Lower leg skin (tissue), 3 donors: ENCODE measurements at regions not wholly inside any gene's neighbourhood (a gene's known extent, or its start where the extent isn't known, plus 50 kb on each side); places are given as distances from the start of the nearest gene placed in this dataset.

ENCODE experiments used
- CTCF ChIP-seq, 3 donors: fragments of 450-650 bp; IDR thresholded peaks; one replicate each; pipeline ENCODE4 v1.5.1; 2016; ENCODE audit warnings: antibody characterized with exemption in 3 of 3, mild to moderate bottlenecking in 3 of 3, moderate library complexity in 2 of 3
- POLR2A ChIP-seq, 2 donors: fragments of 450-650 bp; IDR thresholded peaks; one replicate each; pipeline ENCODE4 v1.6.1; 2016 to 2017; ENCODE audit warnings: antibody characterized with exemption in 2 of 2, mild to moderate bottlenecking in 1 of 2, moderate library complexity in 1 of 2

GRCh38 chr4:123651066-123651465 lies 254.5 kb downstream of the SPRY1 start:
- TF ChIP-seq CTCF (IDR thresholded peaks at IDR 0.05) (no peak), POLR2A (IDR thresholded peaks at IDR 0.05) (no peak)
